ENCODE measurements at regions not wholly inside any gene's neighbourhood (a gene's known extent, or its start where the extent isn't known, plus 50 kb on each side); places are given as distances from the start of the nearest gene placed in this dataset.

- Histone ChIP-seq H4K5ac (ENCODE audit: low read depth, low read length) (no peak overlapping the region), H4K91ac (ENCODE audit: insufficient read depth, low read depth, low read length) (no peak overlapping the region), H3K18ac (ENCODE audit: low read depth, low read length) (no peak overlapping the region), H3K4me3 (ENCODE audit: insufficient read depth, low read depth, low read length) (no peak overlapping the region), H3K23ac (ENCODE audit: low read depth, low read length) (no peak overlapping the region), H3K27ac (ENCODE audit: insufficient read depth, low read length) (no peak overlapping the region), H3K14ac (replicated peaks; ENCODE audit: low read depth, low read length) (no peak overlapping the region), H3K36me3 (ENCODE audit: control insufficient read depth, insufficient read depth, low read length) (no peaks in the 10 kb centered on the region), H3K9ac (ENCODE audit: low read depth, low read length) (no peak overlapping the region), H4K20me1 (ENCODE audit: insufficient read depth, low read length) (no peaks in the 10 kb centered on the region), H2AFZ (replicated peaks; ENCODE audit: low read length, poor library complexity) (no peak overlapping the region), H3K79me1 (ENCODE audit: low read depth in 1 of 2, low read length in 2 of 2) (no peaks in the 10 kb centered on the region), H2AK9ac (replicated peaks; ENCODE audit: low read depth, low read length, poor library complexity) (no peak overlapping the region), H3K4me1 (ENCODE audit: control insufficient read depth, insufficient read depth, low read length) (no peaks in the 10 kb centered on the region), H2BK5ac (ENCODE audit: low read depth, low read length, poor library complexity, severe bottlenecking) (no peak overlapping the region), H2BK120ac (ENCODE audit: low read depth, low read length) (no peak overlapping the region), H2BK15ac (ENCODE audit: low read depth, low read length) (no peak overlapping the region), H3K27me3 (ENCODE audit: control insufficient read depth, insufficient read depth, low read length) (no peaks in the 10 kb centered on the region), H3K9me3 (ENCODE audit: control insufficient read depth, insufficient read depth, low read length) (no peaks in the 10 kb centered on the region), H2AK5ac (ENCODE audit: low read depth, low read length) (no peak overlapping the region), H3K56ac (ENCODE audit: extremely low read depth, insufficient read depth, low read length) (no peak overlapping the region), H3K4me2 (ENCODE audit: low read depth, low read length) (no peak overlapping the region), H3K9me1 (ENCODE audit: insufficient read depth, low read length) (no peaks in the 10 kb centered on the region), H3K4ac (ENCODE audit: low read depth, low read length) (no peak overlapping the region), H4K8ac (ENCODE audit: low read depth in 2 of 2, low read length in 2 of 2) (no peak overlapping the region), H2BK20ac (ENCODE audit: low read depth, low read length) (no peak overlapping the region)
- intact Hi-C loops (cut with micrococcal nuclease) (no loop called here), dilution Hi-C loops (cut with HindIII; ENCODE audit: low sequenced_read_pairs, unreplicated experiment) (no loop called here), in situ Hi-C loops (cut with MboI; ENCODE audit: low sequenced_read_pairs) (no loop called here)
- BruUV-seq (replicated peaks): no TSS peak
- TF ChIP-seq MAFK (IDR thresholded peaks at IDR 0.05; ENCODE audit: low read depth, low read length) (no peak), CHD1 (IDR thresholded peaks at IDR 0.05; ENCODE audit: low read depth, low read length) (no peak), SMC3 (IDR thresholded peaks at IDR 0.05; ENCODE audit: low read depth, low read length) (no peak), POLR2A (IDR thresholded peaks at IDR 0.05; ENCODE audit: low read depth, low read length) (no peak)
- TF ChIP-seq, protein P1, sequence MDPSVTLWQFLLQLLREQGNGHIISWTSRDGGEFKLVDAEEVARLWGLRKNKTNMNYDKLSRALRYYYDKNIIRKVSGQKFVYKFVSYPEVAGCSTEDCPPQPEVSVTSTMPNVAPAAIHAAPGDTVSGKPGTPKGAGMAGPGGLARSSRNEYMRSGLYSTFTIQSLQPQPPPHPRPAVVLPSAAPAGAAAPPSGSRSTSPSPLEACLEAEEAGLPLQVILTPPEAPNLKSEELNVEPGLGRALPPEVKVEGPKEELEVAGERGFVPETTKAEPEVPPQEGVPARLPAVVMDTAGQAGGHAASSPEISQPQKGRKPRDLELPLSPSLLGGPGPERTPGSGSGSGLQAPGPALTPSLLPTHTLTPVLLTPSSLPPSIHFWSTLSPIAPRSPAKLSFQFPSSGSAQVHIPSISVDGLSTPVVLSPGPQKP (IDR thresholded peaks at IDR 0.05; ENCODE audit: borderline replicate concordance, low read depth, low read length): no peak
- DNase-seq: no peak
- WGBS, 2 experiments (ENCODE audit: extremely low coverage in 2 of 2, insufficient read length in 1 of 2): 67% methylated on average over 1 of the region's 11 CpGs; no CpG with 5 or more reads in 1 of the 2 experiments
- ChIA-PET CTCF (no interaction called here), POLR2A (ENCODE audit: unreplicated experiment) (no interaction called here)
- no peak for ATAC-seq (ENCODE audit: low read depth)
These were observed 109.1 kb upstream of the CTTNBP2 start for GRCh38 chr7:117982071-117983055.

All from IMR-90 (cell line).